ENCODE measurements at regions not wholly inside any gene's neighbourhood (a gene's known extent, or its start where the extent isn't known, plus 50 kb on each side); places are given as distances from the start of the nearest gene placed in this dataset.

DNA sequence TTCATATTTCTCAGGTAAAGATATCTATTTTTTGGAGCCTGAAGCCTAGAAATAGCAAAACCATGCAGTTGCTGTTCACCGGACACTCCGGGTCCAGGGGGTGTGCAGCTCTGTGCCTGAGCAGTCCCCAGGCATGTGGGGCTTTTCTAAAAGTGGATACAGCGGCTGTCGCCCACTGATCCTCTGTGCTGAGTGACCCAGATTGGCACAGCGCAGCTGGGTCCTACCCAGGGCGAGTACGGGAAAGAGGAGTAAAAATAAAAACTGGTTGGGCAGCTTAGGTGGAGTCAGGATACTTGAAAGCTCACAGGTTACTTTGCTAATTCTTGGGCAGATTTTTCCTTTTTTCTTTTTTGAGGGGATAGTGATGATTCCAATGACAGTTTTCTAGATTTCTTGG is 118.8 kb downstream of the UCHL1 start:
- Mint-ChIP-seq H3K9me3 (peaks cover 6% of the 10 kb centered on the region), H3K36me3 (ENCODE audit: low read depth) (no peaks in the 10 kb centered on the region), H3K27ac (no peak overlapping the region), H3K4me1 (ENCODE audit: low read depth) (no peaks in the 10 kb centered on the region), H3K27me3 (peaks cover 6% of the 10 kb centered on the region), H3K4me3 (no peak overlapping the region)
- ChIA-PET CTCF (no interaction called here), POLR2A (no interaction called here)
- Histone ChIP-seq H3K36me3 (ENCODE audit: insufficient read depth, low read length) (no peaks in the 10 kb centered on the region), H3K4me1 (ENCODE audit: insufficient read depth, low read length) (no peaks in the 10 kb centered on the region), H3K27ac (ENCODE audit: low read depth in 1 of 2, low read length in 2 of 2) (no peak overlapping the region), H3K4me3 (ENCODE audit: low read length) (no peak overlapping the region), H3K9me3 (ENCODE audit: control insufficient read depth in 1 of 2, insufficient read depth in 1 of 2, low read length in 2 of 2) (peaks cover 0 to 3% of the 10 kb centered on the region in 2 experiments), H3K27me3 (ENCODE audit: control insufficient read depth in 1 of 2, insufficient read depth in 2 of 2, low read length in 2 of 2) (no peaks in the 10 kb centered on the region)
- DNase-seq (no peak), ATAC-seq (ENCODE audit: poor library complexity) (no peak)
- TF ChIP-seq, protein P1, sequence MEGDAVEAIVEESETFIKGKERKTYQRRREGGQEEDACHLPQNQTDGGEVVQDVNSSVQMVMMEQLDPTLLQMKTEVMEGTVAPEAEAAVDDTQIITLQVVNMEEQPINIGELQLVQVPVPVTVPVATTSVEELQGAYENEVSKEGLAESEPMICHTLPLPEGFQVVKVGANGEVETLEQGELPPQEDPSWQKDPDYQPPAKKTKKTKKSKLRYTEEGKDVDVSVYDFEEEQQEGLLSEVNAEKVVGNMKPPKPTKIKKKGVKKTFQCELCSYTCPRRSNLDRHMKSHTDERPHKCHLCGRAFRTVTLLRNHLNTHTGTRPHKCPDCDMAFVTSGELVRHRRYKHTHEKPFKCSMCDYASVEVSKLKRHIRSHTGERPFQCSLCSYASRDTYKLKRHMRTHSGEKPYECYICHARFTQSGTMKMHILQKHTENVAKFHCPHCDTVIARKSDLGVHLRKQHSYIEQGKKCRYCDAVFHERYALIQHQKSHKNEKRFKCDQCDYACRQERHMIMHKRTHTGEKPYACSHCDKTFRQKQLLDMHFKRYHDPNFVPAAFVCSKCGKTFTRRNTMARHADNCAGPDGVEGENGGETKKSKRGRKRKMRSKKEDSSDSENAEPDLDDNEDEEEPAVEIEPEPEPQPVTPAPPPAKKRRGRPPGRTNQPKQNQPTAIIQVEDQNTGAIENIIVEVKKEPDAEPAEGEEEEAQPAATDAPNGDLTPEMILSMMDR (IDR thresholded peaks at IDR 0.05): no peak
- intact Hi-C loops (cut with DNase I, micrococcal nuclease): no loop called here

DNA sequence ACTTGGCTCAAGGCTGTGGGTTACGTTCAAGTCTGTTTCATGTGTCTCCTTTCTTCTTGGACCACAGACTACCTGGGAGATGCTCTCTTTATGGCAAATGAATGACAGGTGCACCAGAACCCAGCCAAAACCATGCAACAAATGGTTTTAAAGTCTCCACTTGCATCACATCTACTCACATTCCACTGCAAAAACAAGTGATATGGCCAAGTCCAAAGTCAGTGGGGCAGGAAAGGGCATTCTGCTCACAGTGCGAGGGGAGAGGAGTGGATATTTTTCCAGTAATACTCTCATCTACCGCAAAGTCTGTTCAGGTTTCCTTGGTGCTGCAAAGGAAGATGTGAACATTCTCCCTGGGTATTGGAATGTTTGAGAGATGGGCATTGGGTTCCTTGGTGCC is 120.5 kb downstream of the UCHL1 start:
- no peak overlapping the region for H3K4me3 ChIP-seq (ENCODE audit: low read length)
- ATAC-seq (ENCODE audit: poor library complexity): no peak

DNA sequence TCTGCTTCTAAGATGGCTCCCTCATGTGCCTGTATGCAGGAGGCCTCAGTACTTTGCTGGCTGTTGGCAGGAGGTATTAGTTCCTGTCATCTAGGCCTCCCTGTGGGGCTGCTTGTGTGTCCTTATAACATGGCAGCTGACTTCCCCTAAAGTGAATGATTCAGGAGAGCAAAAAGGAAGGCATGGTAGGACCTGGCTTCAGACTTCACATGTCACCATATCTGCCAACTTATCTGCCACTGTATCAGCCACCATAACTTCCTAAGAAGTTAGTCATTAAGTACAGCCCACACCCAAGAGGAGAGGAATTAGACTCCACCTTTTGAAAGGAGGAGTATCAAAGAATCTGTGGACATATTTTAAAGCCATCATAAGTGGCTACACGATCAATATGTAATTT is 122.5 kb downstream of the UCHL1 start:
- Mint-ChIP-seq H3K27me3 (no peaks in the 10 kb centered on the region), H3K9me3 (peaks cover 6% of the 10 kb centered on the region), H3K4me1 (ENCODE audit: low read depth) (no peaks in the 10 kb centered on the region), H3K4me3 (no peak overlapping the region), H3K36me3 (ENCODE audit: low read depth) (no peaks in the 10 kb centered on the region), H3K27ac (no peak overlapping the region)
- Histone ChIP-seq H3K9me3 (ENCODE audit: control insufficient read depth in 1 of 2, insufficient read depth in 1 of 2, low read length in 2 of 2) (peaks cover 0 to 3% of the 10 kb centered on the region in 2 experiments), H3K27me3 (ENCODE audit: control insufficient read depth in 1 of 2, insufficient read depth in 2 of 2, low read length in 2 of 2) (no peaks in the 10 kb centered on the region), H3K36me3 (ENCODE audit: insufficient read depth, low read length) (no peaks in the 10 kb centered on the region), H3K4me1 (ENCODE audit: insufficient read depth, low read length) (no peaks in the 10 kb centered on the region), H3K4me3 (ENCODE audit: low read length) (no peak overlapping the region), H3K27ac (ENCODE audit: low read depth in 1 of 2, low read length in 2 of 2) (no peak overlapping the region)
- ChIA-PET CTCF (no interaction called here), POLR2A (no interaction called here)
- no peak for DNase-seq
- ATAC-seq (ENCODE audit: poor library complexity): no peak
- TF ChIP-seq, protein P1 (IDR thresholded peaks at IDR 0.05): no peak
- intact Hi-C loops (cut with DNase I, micrococcal nuclease): no loop called here

More for the DNA sequence above, 120.5 kb downstream of the UCHL1 start:
- Mint-ChIP-seq H3K27me3 (peaks cover under 1% of the 10 kb centered on the region), H3K4me1 (ENCODE audit: low read depth) (no peaks in the 10 kb centered on the region), H3K9me3 (peaks cover 6% of the 10 kb centered on the region), H3K27ac (no peak overlapping the region), H3K36me3 (ENCODE audit: low read depth) (no peaks in the 10 kb centered on the region), H3K4me3 (no peak overlapping the region)
- no peak for DNase-seq
- TF ChIP-seq, protein P1 (IDR thresholded peaks at IDR 0.05): no peak
- CTCF ChIA-PET: no interaction called here
- Histone ChIP-seq H3K27ac (ENCODE audit: low read depth in 1 of 2, low read length in 2 of 2) (no peak overlapping the region), H3K27me3 (ENCODE audit: control insufficient read depth in 1 of 2, insufficient read depth in 2 of 2, low read length in 2 of 2) (no peaks in the 10 kb centered on the region), H3K9me3 (ENCODE audit: control insufficient read depth in 1 of 2, insufficient read depth in 1 of 2, low read length in 2 of 2) (peaks cover 0 to 3% of the 10 kb centered on the region in 2 experiments), H3K4me1 (ENCODE audit: insufficient read depth, low read length) (no peaks in the 10 kb centered on the region), H3K36me3 (ENCODE audit: insufficient read depth, low read length) (no peaks in the 10 kb centered on the region)
- intact Hi-C loops (cut with DNase I, micrococcal nuclease): no loop called here
- POLR2A ChIA-PET: no interaction called here
